ENCODE measurements at regions not wholly inside any gene's neighbourhood (a gene's known extent, or its start where the extent isn't known, plus 50 kb on each side); places are given as distances from the start of the nearest gene placed in this dataset.

DNA sequence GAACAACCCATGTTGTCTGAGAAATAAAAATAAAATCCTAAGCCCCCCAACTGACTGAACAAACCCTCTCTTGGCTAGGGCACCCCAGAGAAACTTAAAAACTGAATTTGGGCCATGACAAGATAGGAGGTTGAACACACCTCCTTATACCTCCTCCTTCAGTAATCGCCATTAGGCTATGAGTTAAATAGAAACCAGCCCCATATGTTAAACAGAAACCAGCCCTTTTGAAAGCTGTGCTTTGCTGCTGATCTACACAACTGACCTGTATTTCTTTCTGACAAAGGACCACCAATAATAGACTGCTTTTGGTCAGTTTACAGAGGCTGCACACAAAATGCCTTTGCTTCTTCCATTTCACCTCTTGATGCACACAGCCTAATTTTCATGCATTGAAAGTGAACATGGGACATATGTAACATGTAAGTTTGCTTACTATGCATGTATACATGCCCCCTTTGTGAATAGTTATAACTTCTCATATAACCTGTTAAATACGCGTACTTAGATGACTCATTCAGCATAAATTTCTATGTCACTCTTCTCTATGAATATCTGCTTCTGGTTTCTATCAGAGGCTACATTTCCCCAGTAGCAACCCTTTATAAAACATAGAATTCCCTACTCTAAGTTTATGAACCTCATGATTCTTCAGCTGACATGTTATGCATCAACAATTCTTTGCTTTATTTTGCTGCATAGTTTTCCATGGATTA lies 462.9 kb downstream of the COL12A1 start:
- no peaks in the 10 kb centered on the region for H4K20me1 ChIP-seq (ENCODE audit: low read depth)
- H3K79me2 ChIP-seq (ENCODE audit: low read depth): no peaks in the 10 kb centered on the region
- H3K9me3 Mint-ChIP-seq: no peaks in the 10 kb centered on the region
- no peak overlapping the region for H3K4me3 Mint-ChIP-seq
- DNase-seq (ENCODE audit: low spot score): no peak
- no peak overlapping the region for H3K27ac ChIP-seq
- TF ChIP-seq EZH2phosphoT487 (IDR thresholded peaks at IDR 0.05) (no peak), EZH2 (IDR thresholded peaks at IDR 0.05) (no peak)
- TF ChIP-seq, protein P1, sequence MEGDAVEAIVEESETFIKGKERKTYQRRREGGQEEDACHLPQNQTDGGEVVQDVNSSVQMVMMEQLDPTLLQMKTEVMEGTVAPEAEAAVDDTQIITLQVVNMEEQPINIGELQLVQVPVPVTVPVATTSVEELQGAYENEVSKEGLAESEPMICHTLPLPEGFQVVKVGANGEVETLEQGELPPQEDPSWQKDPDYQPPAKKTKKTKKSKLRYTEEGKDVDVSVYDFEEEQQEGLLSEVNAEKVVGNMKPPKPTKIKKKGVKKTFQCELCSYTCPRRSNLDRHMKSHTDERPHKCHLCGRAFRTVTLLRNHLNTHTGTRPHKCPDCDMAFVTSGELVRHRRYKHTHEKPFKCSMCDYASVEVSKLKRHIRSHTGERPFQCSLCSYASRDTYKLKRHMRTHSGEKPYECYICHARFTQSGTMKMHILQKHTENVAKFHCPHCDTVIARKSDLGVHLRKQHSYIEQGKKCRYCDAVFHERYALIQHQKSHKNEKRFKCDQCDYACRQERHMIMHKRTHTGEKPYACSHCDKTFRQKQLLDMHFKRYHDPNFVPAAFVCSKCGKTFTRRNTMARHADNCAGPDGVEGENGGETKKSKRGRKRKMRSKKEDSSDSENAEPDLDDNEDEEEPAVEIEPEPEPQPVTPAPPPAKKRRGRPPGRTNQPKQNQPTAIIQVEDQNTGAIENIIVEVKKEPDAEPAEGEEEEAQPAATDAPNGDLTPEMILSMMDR (IDR thresholded peaks at IDR 0.05): no peak
- no peaks in the 10 kb centered on the region for H3K36me3 ChIP-seq
- no peak overlapping the region for H3K27ac Mint-ChIP-seq
- no peaks in the 10 kb centered on the region for H3K27me3 ChIP-seq
- H3K4me2 ChIP-seq: no peak overlapping the region
- no peak overlapping the region for H3K9ac ChIP-seq
- no peaks in the 10 kb centered on the region for H3F3A ChIP-seq (ENCODE audit: low read depth)
- H3K4me1 ChIP-seq: no peaks in the 10 kb centered on the region
- no peaks in the 10 kb centered on the region for H3K36me3 Mint-ChIP-seq
- no peak overlapping the region for H3K4me3 ChIP-seq
- H2AFZ ChIP-seq (replicated peaks): no peak overlapping the region
- H3K4me1 Mint-ChIP-seq: no peaks in the 10 kb centered on the region
- H3K27me3 Mint-ChIP-seq (ENCODE audit: insufficient read depth, low read depth): no peaks in the 10 kb centered on the region
- no peaks in the 10 kb centered on the region for H3K9me3 ChIP-seq (ENCODE audit: low read depth)

DNA sequence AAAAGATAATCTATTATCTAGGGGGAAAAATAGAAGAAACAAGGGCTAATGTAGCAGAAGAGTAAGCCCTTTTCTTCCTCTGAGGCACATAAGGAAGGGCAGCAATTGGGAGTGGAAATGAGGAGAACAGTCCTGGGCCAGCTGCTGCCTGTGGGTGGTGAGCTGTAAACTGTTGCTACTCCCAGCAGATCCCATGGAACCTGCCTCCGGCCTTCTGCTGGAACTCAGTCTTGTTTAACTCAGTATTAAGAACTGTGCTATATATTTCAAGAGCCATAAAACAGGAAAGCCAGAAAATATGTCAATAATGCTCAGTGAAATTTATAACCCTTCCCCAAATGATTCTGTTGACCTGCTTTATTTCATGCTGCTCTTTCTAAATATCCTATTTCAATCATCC lies 464.2 kb downstream of the COL12A1 start:
- TF ChIP-seq EZH2phosphoT487 (IDR thresholded peaks at IDR 0.05) (no peak), EZH2 (IDR thresholded peaks at IDR 0.05) (no peak)
- TF ChIP-seq, protein P1 (IDR thresholded peaks at IDR 0.05): no peak
- Histone ChIP-seq H2AFZ (replicated peaks) (no peak overlapping the region), H3K27me3 (no peaks in the 10 kb centered on the region), H4K20me1 (ENCODE audit: low read depth) (no peaks in the 10 kb centered on the region), H3K27ac (no peak overlapping the region), H3K4me1 (no peaks in the 10 kb centered on the region), H3K36me3 (no peaks in the 10 kb centered on the region), H3K9me3 (ENCODE audit: low read depth) (no peaks in the 10 kb centered on the region), H3K4me2 (no peak overlapping the region), H3K4me3 (no peak overlapping the region), H3F3A (ENCODE audit: low read depth) (no peaks in the 10 kb centered on the region), H3K79me2 (ENCODE audit: low read depth) (no peaks in the 10 kb centered on the region), H3K9ac (no peak overlapping the region)
- no peak overlapping the region for H3K4me3 Mint-ChIP-seq
- no peaks in the 10 kb centered on the region for H3K4me1 Mint-ChIP-seq
- no peak overlapping the region for H3K27ac Mint-ChIP-seq
- no peak for DNase-seq (ENCODE audit: low spot score)
- no peaks in the 10 kb centered on the region for H3K27me3 Mint-ChIP-seq (ENCODE audit: insufficient read depth, low read depth)
- H3K36me3 Mint-ChIP-seq: no peaks in the 10 kb centered on the region
- no peaks in the 10 kb centered on the region for H3K9me3 Mint-ChIP-seq

DNA sequence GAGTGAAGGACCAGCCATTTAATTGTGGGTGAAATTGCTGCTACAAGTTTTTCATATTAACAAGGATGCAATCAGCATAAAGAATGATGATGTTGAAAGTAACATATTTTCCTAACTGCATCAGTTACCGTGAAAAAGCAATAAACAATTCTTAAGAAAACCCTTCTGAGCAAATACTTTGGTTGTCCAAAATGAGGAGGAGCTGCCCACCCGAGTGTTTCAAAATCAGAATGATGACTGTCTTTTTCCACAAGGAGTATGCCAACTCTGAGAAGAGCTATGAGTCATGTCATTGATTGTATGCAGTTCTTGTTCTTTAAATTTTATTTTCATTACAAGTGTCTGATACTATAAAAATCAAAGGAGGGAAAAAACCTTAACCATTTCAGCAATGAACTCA lies 470.5 kb downstream of the COL12A1 start:
- Mint-ChIP-seq H3K4me1 (peaks cover 7% of the 10 kb centered on the region), H3K9me3 (no peaks in the 10 kb centered on the region), H3K27me3 (ENCODE audit: insufficient read depth, low read depth) (no peaks in the 10 kb centered on the region), H3K27ac (no peak overlapping the region), H3K36me3 (no peaks in the 10 kb centered on the region), H3K4me3 (no peak overlapping the region)
- Histone ChIP-seq H4K20me1 (ENCODE audit: low read depth) (no peaks in the 10 kb centered on the region), H3K79me2 (ENCODE audit: low read depth) (no peaks in the 10 kb centered on the region), H2AFZ (replicated peaks) (no peak overlapping the region), H3K4me3 (no peak overlapping the region), H3F3A (ENCODE audit: low read depth) (no peaks in the 10 kb centered on the region), H3K4me1 (no peaks in the 10 kb centered on the region), H3K9ac (no peak overlapping the region), H3K36me3 (no peaks in the 10 kb centered on the region), H3K27ac (no peak overlapping the region), H3K4me2 (no peak overlapping the region), H3K9me3 (ENCODE audit: low read depth) (no peaks in the 10 kb centered on the region), H3K27me3 (no peaks in the 10 kb centered on the region)
- TF ChIP-seq, protein P1 (IDR thresholded peaks at IDR 0.05): no peak
- TF ChIP-seq EZH2 (IDR thresholded peaks at IDR 0.05) (no peak), EZH2phosphoT487 (IDR thresholded peaks at IDR 0.05) (no peak)
- no peak for DNase-seq (ENCODE audit: low spot score)
